SK-N-SH (cell line): ENCODE measurements at regions not wholly inside any gene's neighbourhood (a gene's known extent, or its start where the extent isn't known, plus 50 kb on each side); places are given as distances from the start of the nearest gene placed in this dataset.

Source experiments
- CTCF ChIA-PET: fragments of 300-600, 350-600 bp; formaldehyde crosslinking; extraction: SDS; loops from one replicate; lab custom pipeline; 2021; lab: Yijun Ruan, JAX
- POLR2A ChIA-PET: fragments of 350-600 bp; sonication (Branson Sonifier 250); formaldehyde crosslinking; extraction: SDS; loops from one replicate; lab custom pipeline; 2020; ENCODE audit warnings: antibody characterized with exemption, inconsistent platforms; lab: Yijun Ruan, JAX
- DNase-seq: peaks from one replicate; pipeline ENCODE4 v3.0.0; 2012
- H2AFZ ChIP-seq: fragments of 200-600 bp; sonication (generic); 2 replicates; pipeline ENCODE4 v1.8.1; 2016; ENCODE audit warnings: antibody characterized with exemption, mild to moderate bottlenecking, low read depth
- H3F3A ChIP-seq: fragments of 200-600 bp; sonication (generic); replicated peaks from 2 replicates; pipeline ENCODE3; 2016; ENCODE audit warnings: antibody characterized with exemption, mild to moderate bottlenecking; ENCODE audit not compliant: insufficient read depth
- H3K27ac ChIP-seq, 2 experiments: fragments of 200-500 bp in 1 of 2; fragments of 200-600 bp in 1 of 2; sonication (Bioruptor generic) in 1 of 2; sonication (generic), shearing (Covaris generic) in 1 of 2; 2 replicates each; pipeline versions ENCODE4 v1.5.1 to v1.6.1; 2014 to 2016; ENCODE audit warnings: low read depth in 2 of 2, inconsistent platforms in 1 of 2, low read length in 1 of 2, mild to moderate bottlenecking in 1 of 2, mixed read lengths in 1 of 2
- H3K27me3 ChIP-seq: fragments of 200-600 bp; sonication (generic), shearing (Covaris generic); 2 replicates; pipeline ENCODE4 v1.6.1; 2016; ENCODE audit warnings: mixed run types; ENCODE audit not compliant: insufficient read depth
- H3K36me3 ChIP-seq, 2 experiments: fragments of 200-500 bp in 1 of 2; fragments of 200-600 bp in 1 of 2; sonication (Bioruptor generic) in 1 of 2; sonication (generic) in 1 of 2; replicated peaks in 1 of 2; 2 replicates each; pipeline versions ENCODE3 to v1.5.1; 2014 to 2016; ENCODE audit warnings: low read length in 1 of 2, mild to moderate bottlenecking in 1 of 2; ENCODE audit not compliant: insufficient read depth in 2 of 2, control insufficient read depth in 1 of 2
- H3K4me1 ChIP-seq, 2 experiments: fragments of 200-500 bp in 1 of 2; fragments of 200-600 bp in 1 of 2; sonication (Bioruptor generic) in 1 of 2; sonication (generic), shearing (Covaris generic) in 1 of 2; 2 replicates each; pipeline versions ENCODE4 v1.5.1 to v1.6.1; 2014 to 2016; ENCODE audit warnings: low read depth in 1 of 2, low read length in 1 of 2, mixed run types in 1 of 2; ENCODE audit not compliant: insufficient read depth in 2 of 2, control insufficient read depth in 1 of 2
- H3K4me2 ChIP-seq: fragments of 200-600 bp; sonication (generic), shearing (Covaris generic); 2 replicates; pipeline ENCODE4 v1.6.1; 2017; ENCODE audit warnings: mixed run types
- H3K4me3 ChIP-seq, 2 experiments: fragments of 200-500 bp in 1 of 2; fragments of 200-600 bp in 1 of 2; sonication (Bioruptor generic) in 1 of 2; sonication (generic), shearing (Covaris generic) in 1 of 2; 2 replicates each; pipeline versions ENCODE4 v1.5.1 to v1.8.1; 2014 to 2016; ENCODE audit warnings: low read depth in 2 of 2, inconsistent platforms in 1 of 2, low read length in 1 of 2, mild to moderate bottlenecking in 1 of 2, mixed read lengths in 1 of 2, moderate library complexity in 1 of 2
- H3K79me2 ChIP-seq: fragments of 200-600 bp; sonication (generic); 2 replicates; pipeline ENCODE4 v1.8.1; 2017; ENCODE audit warnings: mild to moderate bottlenecking; ENCODE audit not compliant: insufficient read depth
- H3K9ac ChIP-seq: fragments of 200-600 bp; sonication (generic); 2 replicates; pipeline ENCODE4 v1.6.1; 2017; ENCODE audit warnings: mixed run types
- H3K9me2 ChIP-seq: fragments of 200-600 bp; sonication (generic); 2 replicates; pipeline ENCODE4 v1.6.1; 2017; ENCODE audit warnings: mixed run types
- H3K9me3 ChIP-seq: fragments of 200-600 bp; sonication (generic); 2 replicates; pipeline ENCODE4 v1.6.1; 2017; ENCODE audit warnings: mixed run types, mild to moderate bottlenecking, moderate library complexity
- H4K20me1 ChIP-seq: fragments of 200-600 bp; sonication (generic); 2 replicates; pipeline ENCODE4 v1.6.1; 2017; ENCODE audit warnings: mild to moderate bottlenecking, mixed run types; ENCODE audit not compliant: insufficient read depth
- CHD2 ChIP-seq: fragments of 150-350 bp; IDR thresholded peaks from 2 replicates; pipeline ENCODE4 v1.6.1; 2018; ENCODE audit warnings: low read length; ENCODE audit not compliant: partially characterized antibody
- CTCF ChIP-seq: fragments of 200-600 bp; sonication (generic); IDR thresholded peaks from 2 replicates; pipeline ENCODE4 v1.6.1; 2017; ENCODE audit warnings: antibody characterized with exemption, mild to moderate bottlenecking, moderate library complexity
- ELF1 ChIP-seq: IDR thresholded peaks from 2 replicates; pipeline ENCODE4 v1.4.0; 2012
- EP300 ChIP-seq, 2 experiments: IDR thresholded peaks; 2 replicates each; pipeline versions ENCODE4 v1.4.0 to v1.6.1; 2012; ENCODE audit warnings: borderline replicate concordance in 1 of 2, low read depth in 1 of 2, low read length in 1 of 2
- FOXM1 ChIP-seq: IDR thresholded peaks from 2 replicates; pipeline ENCODE4 v1.4.0; 2012; ENCODE audit warnings: low read depth, mild to moderate bottlenecking
- GABPA ChIP-seq: IDR thresholded peaks from 2 replicates; pipeline ENCODE4 v1.4.0; 2012; ENCODE audit warnings: low read depth, mild to moderate bottlenecking
- GATA2 ChIP-seq: sonication (generic); formaldehyde crosslinking; IDR thresholded peaks from 2 replicates; pipeline ENCODE4 v1.5.0; 2020; ENCODE audit warnings: mild to moderate bottlenecking, missing genetic modification reagents
- JUND ChIP-seq: IDR thresholded peaks from 2 replicates; pipeline ENCODE4 v1.4.0; 2012
- MEF2A ChIP-seq: IDR thresholded peaks from 2 replicates; pipeline ENCODE4 v1.4.0; 2012; ENCODE audit warnings: low read depth, borderline replicate concordance
- PBX3 ChIP-seq: IDR thresholded peaks from 2 replicates; pipeline ENCODE4; 2012
- POLR2AphosphoS5 ChIP-seq: IDR thresholded peaks from 2 replicates; pipeline ENCODE4 v1.6.1; 2012; ENCODE audit warnings: low read depth, low read length
- REST ChIP-seq: IDR thresholded peaks from 2 replicates; pipeline ENCODE4 v1.6.1; 2012; ENCODE audit warnings: mild to moderate bottlenecking, low read depth, low read length, moderate library complexity
- RXRA ChIP-seq: IDR thresholded peaks from 2 replicates; pipeline ENCODE4 v1.4.0; 2012; ENCODE audit warnings: low read depth, mild to moderate bottlenecking, borderline replicate concordance
- TAF1 ChIP-seq: IDR thresholded peaks from 2 replicates; pipeline ENCODE4 v1.6.1; 2012; ENCODE audit warnings: low read depth, mild to moderate bottlenecking, low read length, moderate library complexity, borderline replicate concordance
- TCF12 ChIP-seq: IDR thresholded peaks from 2 replicates; pipeline ENCODE4 v1.4.0; 2012
- TEAD4 ChIP-seq: IDR thresholded peaks from 2 replicates; pipeline ENCODE4 v1.4.0; 2012; ENCODE audit warnings: mild to moderate bottlenecking, borderline replicate concordance; ENCODE audit not compliant: insufficient read depth
- USF2 ChIP-seq: fragments of 150-350 bp; IDR thresholded peaks from 2 replicates; pipeline ENCODE4 v1.6.1; 2017; ENCODE audit warnings: antibody characterized with exemption, low read length, low read depth, borderline replicate concordance
- ZBTB33 ChIP-seq: IDR thresholded peaks from 2 replicates; pipeline ENCODE4 v1.4.0; 2012; ENCODE audit warnings: low read depth, borderline replicate concordance
- WGBS: methylation state at CpG from one replicate; pipeline ENCODE4 v1.1.6; 2017; ENCODE audit warnings: low lambda C conversion rate; 5-methylcytosine and 5-hydroxymethylcytosine counted together

- no peak overlapping the region for H3K27ac ChIP-seq
- TF ChIP-seq TCF12 (no peak), PBX3 (no peak), CTCF (no peak), CHD2 (no peak), ZBTB33 (no peak), EP300 (IDR thresholded peaks at IDR 0.05; ENCODE audit: borderline replicate concordance in 1 of 2, low read depth in 1 of 2, low read length in 1 of 2) (no peak), RXRA (no peak), GATA2 (CRISPR knock-in tag) (no peak), POLR2AphosphoS5 (no peak), GABPA (no peak), FOXM1 (no peak)
These were observed 105.6 kb upstream of the NABP1 start for GRCh38 chr2:191572319-191572718.

GRCh38 chr2:191573216-191573615, 104.7 kb upstream of the NABP1 start:
- H4K20me1 ChIP-seq: no peaks in the 10 kb centered on the region
- H3K4me3 ChIP-seq: no peak overlapping the region
- no peak for DNase-seq
- peaks cover 0 to 5% of the 10 kb centered on the region in 2 experiments; a peak in 3 of 4 replicates for H3K4me1 ChIP-seq
- no peak overlapping the region for H2AFZ ChIP-seq
- no peaks in the 10 kb centered on the region for H3K79me2 ChIP-seq
- no peak overlapping the region for H3K27ac ChIP-seq
- ChIA-PET POLR2A (no interaction called here), CTCF (interaction anchor here (1.4 kb wide), 1 partner anchor 589 kb away, joined by 5 read pairs; no protein-coding TSS in a partner anchor)
- H3K4me2 ChIP-seq: no peak overlapping the region
- H3K9ac ChIP-seq: no peak overlapping the region
- no peaks in the 10 kb centered on the region for H3K9me2 ChIP-seq
- 85% methylated on average over 1 of the region's 1 CpG for WGBS
- no peaks in the 10 kb centered on the region for H3K27me3 ChIP-seq
- no peaks in the 10 kb centered on the region for H3K9me3 ChIP-seq
- H3K36me3 ChIP-seq: no peaks in the 10 kb centered on the region
- no peaks in the 10 kb centered on the region for H3F3A ChIP-seq
- TF ChIP-seq JUND: no peak
- TF ChIP-seq TEAD4: no peak
- TF ChIP-seq FOXM1: no peak
- no peak for TF ChIP-seq TAF1
- TF ChIP-seq RXRA: no peak
- TF ChIP-seq USF2: no peak
- TF ChIP-seq ELF1: no peak
- TF ChIP-seq REST: no peak
- TF ChIP-seq MEF2A: no peak

More at GRCh38 chr2:191572319-191572718, 105.6 kb upstream of the NABP1 start:
- 90% methylated on average over 5 of the region's 5 CpGs for WGBS
- Histone ChIP-seq H3K36me3 (no peaks in the 10 kb centered on the region), H3K4me1 (peaks cover 0 to 5% of the 10 kb centered on the region in 2 experiments; a peak in 3 of 4 replicates), H3K4me2 (no peak overlapping the region), H3K79me2 (no peaks in the 10 kb centered on the region), H3K9ac (no peak overlapping the region), H3K9me3 (no peaks in the 10 kb centered on the region), H3K27me3 (no peaks in the 10 kb centered on the region), H4K20me1 (no peaks in the 10 kb centered on the region), H2AFZ (no peak overlapping the region), H3K9me2 (no peaks in the 10 kb centered on the region), H3F3A (no peaks in the 10 kb centered on the region), H3K4me3 (no peak overlapping the region)
- ChIA-PET POLR2A (no interaction called here), CTCF (interaction anchor here (1.0 kb wide), 1 partner anchor 590 kb away, joined by 4 read pairs; no protein-coding TSS in a partner anchor)
- no peak for DNase-seq
